ENCODE measurements at regions not wholly inside any gene's neighbourhood (a gene's known extent, or its start where the extent isn't known, plus 50 kb on each side); places are given as distances from the start of the nearest gene placed in this dataset.

GRCh38 chr5:88607492-88607891 lies 275.5 kb downstream of the MEF2C start:
- TF ChIP-seq ZFX (IDR thresholded peaks at IDR 0.05) (no peak), CTCF (conservative IDR thresholded peaks at IDR 0.05) (no peak)

GRCh38 chr5:88606626-88607025 lies 276.4 kb downstream of the MEF2C start:
- H3K27ac ChIP-seq = no peak overlapping the region
- TF ChIP-seq CTCF (conservative IDR thresholded peaks at IDR 0.05) (no peak), ZFX (IDR thresholded peaks at IDR 0.05) (no peak)

More at GRCh38 chr5:88607492-88607891, 275.5 kb downstream of the MEF2C start:
- no peak overlapping the region for H3K27ac ChIP-seq

GRCh38 chr5:88606173-88606572 lies 276.8 kb downstream of the MEF2C start:
- H3K27ac ChIP-seq = no peak overlapping the region

GRCh38 chr5:88602584-88602983 lies 280.4 kb downstream of the MEF2C start:
- no peak overlapping the region for H3K27ac ChIP-seq
- TF ChIP-seq ZFX (IDR thresholded peaks at IDR 0.05) (no peak), CTCF (conservative IDR thresholded peaks at IDR 0.05) (peak; percentile 82)

More at GRCh38 chr5:88606173-88606572, 276.8 kb downstream of the MEF2C start:
- TF ChIP-seq CTCF (conservative IDR thresholded peaks at IDR 0.05) = no peak
- TF ChIP-seq ZFX (IDR thresholded peaks at IDR 0.05) = no peak

GRCh38 chr5:88594441-88594840 lies 288.5 kb downstream of the MEF2C start:
- no peak for TF ChIP-seq CTCF (conservative IDR thresholded peaks at IDR 0.05)
- TF ChIP-seq ZFX (IDR thresholded peaks at IDR 0.05) = no peak
- H3K27ac ChIP-seq = no peak overlapping the region

- TF ChIP-seq ZFX (IDR thresholded peaks at IDR 0.05) = no peak
- TF ChIP-seq CTCF (conservative IDR thresholded peaks at IDR 0.05) = no peak
- no peak overlapping the region for H3K27ac ChIP-seq
Observed at GRCh38 chr5:88588609-88589008, 294.4 kb downstream of the MEF2C start.

GRCh38 chr5:88583471-88583870 lies 299.5 kb downstream of the MEF2C start:
- H3K27ac ChIP-seq = no peak overlapping the region
- no peak for TF ChIP-seq ZFX (IDR thresholded peaks at IDR 0.05)
- no peak for TF ChIP-seq CTCF (conservative IDR thresholded peaks at IDR 0.05)
